ENCODE measurements at regions not wholly inside any gene's neighbourhood (a gene's known extent, or its start where the extent isn't known, plus 50 kb on each side); places are given as distances from the start of the nearest gene placed in this dataset.
A peak's percentile ranks its signal among the peaks of the same experiment; 100 is the strongest.

DNA sequence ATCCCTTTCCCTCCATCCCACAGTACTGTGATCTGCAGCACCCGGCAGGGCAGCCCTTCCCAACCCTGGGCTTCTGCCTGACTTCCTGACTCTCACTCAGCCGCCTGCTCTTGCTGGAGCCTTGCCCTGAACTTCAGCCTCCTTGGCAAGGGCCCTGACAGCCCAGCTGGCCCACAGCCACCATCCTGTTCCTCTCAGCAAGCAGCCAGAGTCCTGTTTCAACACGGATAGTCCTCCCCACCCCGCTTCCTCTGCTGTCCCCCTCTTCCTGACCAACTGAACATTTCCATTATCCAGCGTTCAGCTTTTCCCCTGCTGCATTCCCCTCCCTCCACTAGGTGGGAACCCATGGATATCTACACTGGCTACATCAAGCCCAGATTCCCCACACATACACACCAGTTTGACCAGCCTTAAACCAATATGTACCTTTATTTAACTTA is 74.0 kb upstream of the MDM1 start:
- peak overlapping the region; percentile 65 for H3K4me2 ChIP-seq (ENCODE audit: low read length)
- no peaks in the 10 kb centered on the region for H3K27me3 ChIP-seq (ENCODE audit: control insufficient read depth, insufficient read depth, low read length)
- H3K36me3 ChIP-seq (ENCODE audit: insufficient read depth, low read length) = no peaks in the 10 kb centered on the region
- no peak overlapping the region for H3K9ac ChIP-seq (ENCODE audit: low read depth, low read length)
- peaks cover 23% of the 10 kb centered on the region for H3K4me1 ChIP-seq (ENCODE audit: control insufficient read depth, insufficient read depth, low read length)
- H3K9me3 ChIP-seq (replicated peaks; ENCODE audit: low read length) = no peaks in the 10 kb centered on the region
- peak overlapping the region; percentile 7 for H3K4me3 ChIP-seq (ENCODE audit: low read length)

DNA sequence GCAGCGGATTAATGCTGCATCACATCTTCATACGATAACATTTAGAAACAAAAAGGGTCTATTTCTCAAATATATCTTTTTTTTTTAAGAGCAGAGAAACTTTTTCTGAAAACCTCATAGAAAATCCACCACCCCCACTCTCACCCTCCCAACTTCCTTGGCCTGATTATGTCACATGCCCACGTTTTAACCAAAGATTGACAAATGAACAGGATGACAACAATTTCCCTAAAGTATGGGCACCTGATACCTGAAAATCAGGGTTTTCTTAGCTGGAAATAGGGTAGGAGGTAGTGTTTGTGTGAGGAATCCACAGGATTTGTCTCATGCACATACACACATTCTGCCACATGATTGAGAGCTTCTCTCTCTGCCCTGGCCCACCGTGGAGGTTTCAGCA is 74.7 kb upstream of the MDM1 start:
- Histone ChIP-seq H3K4me1 (ENCODE audit: control insufficient read depth, insufficient read depth, low read length) (peaks cover 23% of the 10 kb centered on the region), H3K4me3 (ENCODE audit: low read length) (no peak overlapping the region), H3K4me2 (ENCODE audit: low read length) (no peak overlapping the region), H3K9ac (ENCODE audit: low read depth, low read length) (no peak overlapping the region), H3K36me3 (ENCODE audit: insufficient read depth, low read length) (no peaks in the 10 kb centered on the region), H3K27me3 (ENCODE audit: control insufficient read depth, insufficient read depth, low read length) (no peaks in the 10 kb centered on the region), H3K9me3 (replicated peaks; ENCODE audit: low read length) (no peaks in the 10 kb centered on the region)

DNA sequence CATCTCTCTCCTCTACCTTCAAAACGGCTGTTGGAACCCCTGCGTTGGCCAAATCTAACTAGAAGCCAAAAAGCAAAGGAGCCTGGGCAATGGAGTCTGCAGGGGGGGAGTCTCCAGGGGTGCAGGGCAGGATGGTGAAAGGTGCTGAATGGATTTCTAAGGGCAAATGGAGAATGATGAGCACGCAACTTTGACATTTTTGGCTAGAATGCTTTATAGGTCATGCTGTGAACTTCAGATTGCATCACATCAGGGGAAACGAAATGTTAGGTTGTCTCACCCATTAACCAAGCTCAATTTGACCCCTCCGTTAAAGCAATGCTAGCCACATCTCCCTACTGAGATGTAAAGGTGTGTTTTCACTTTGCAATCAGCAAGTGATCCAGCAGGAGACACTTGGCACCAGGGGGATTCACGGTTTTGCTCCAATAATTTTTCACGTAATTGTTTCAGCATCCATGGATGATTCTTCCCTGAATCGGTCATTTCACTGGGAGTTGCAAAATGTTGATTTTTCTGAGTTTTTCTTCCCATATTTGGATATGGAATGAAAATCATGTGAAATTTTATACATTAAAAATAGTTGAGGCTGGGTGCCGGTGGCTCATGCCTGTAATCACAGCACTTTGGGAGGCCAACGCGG is 78.0 kb upstream of the MDM1 start:
- Histone ChIP-seq H3K4me2 (ENCODE audit: low read length) (no peak overlapping the region), H3K4me1 (ENCODE audit: control insufficient read depth, insufficient read depth, low read length) (peaks cover 21% of the 10 kb centered on the region), H3K9me3 (replicated peaks; ENCODE audit: low read length) (no peaks in the 10 kb centered on the region), H3K27me3 (ENCODE audit: control insufficient read depth, insufficient read depth, low read length) (no peaks in the 10 kb centered on the region), H3K9ac (ENCODE audit: low read depth, low read length) (no peak overlapping the region), H3K4me3 (ENCODE audit: low read length) (no peak overlapping the region), H3K36me3 (ENCODE audit: insufficient read depth, low read length) (no peaks in the 10 kb centered on the region)

DNA sequence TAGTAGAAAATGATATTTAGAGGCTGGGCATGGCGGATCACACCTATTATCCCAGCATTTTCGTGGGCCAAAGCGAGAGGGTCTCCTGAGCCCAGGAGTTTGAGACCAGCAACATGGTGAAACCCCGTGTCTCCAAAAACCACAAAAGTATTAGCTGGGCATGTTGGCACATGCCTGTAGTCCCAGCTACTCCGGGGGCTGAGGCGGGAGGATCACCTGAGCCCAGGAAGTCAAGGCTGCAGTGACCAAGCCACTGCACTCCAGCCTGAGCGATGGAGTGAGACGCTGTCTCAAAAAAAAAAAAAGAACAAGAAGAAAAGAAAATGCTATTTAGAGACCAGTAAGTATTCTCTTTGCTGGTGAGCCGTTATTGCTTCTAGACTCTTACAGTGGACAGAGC is 79.2 kb upstream of the MDM1 start:
- H3K27me3 ChIP-seq (ENCODE audit: control insufficient read depth, insufficient read depth, low read length) = no peaks in the 10 kb centered on the region
- no peak overlapping the region for H3K4me2 ChIP-seq (ENCODE audit: low read length)
- no peak overlapping the region for H3K9ac ChIP-seq (ENCODE audit: low read depth, low read length)
- peaks cover 9% of the 10 kb centered on the region for H3K4me1 ChIP-seq (ENCODE audit: control insufficient read depth, insufficient read depth, low read length)
- no peak overlapping the region for H3K4me3 ChIP-seq (ENCODE audit: low read length)
- H3K9me3 ChIP-seq (replicated peaks; ENCODE audit: low read length) = no peaks in the 10 kb centered on the region
- H3K36me3 ChIP-seq (ENCODE audit: insufficient read depth, low read length) = no peaks in the 10 kb centered on the region

DNA sequence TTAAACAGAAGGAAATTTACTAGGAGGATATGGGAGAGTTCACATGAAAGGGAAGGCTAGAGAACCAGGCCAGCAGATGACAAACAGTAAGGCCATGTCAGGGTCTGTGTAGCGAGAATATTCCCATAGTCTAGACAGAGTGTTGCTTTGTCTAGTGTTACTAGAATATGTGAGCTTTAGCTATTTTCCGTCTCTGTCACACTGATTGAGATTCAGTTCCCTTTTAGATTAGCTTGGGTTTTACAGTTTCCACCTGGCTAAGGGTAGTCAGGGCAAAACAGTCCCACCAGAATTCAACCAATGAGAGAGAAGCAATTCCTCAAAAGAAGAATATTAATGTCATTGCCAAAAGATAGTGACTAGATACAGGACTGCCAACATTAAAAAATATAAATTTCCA is 82.8 kb upstream of the MDM1 start:
- Histone ChIP-seq H3K36me3 (ENCODE audit: insufficient read depth, low read length) (no peaks in the 10 kb centered on the region), H3K9me3 (replicated peaks; ENCODE audit: low read length) (no peaks in the 10 kb centered on the region), H3K9ac (ENCODE audit: low read depth, low read length) (no peak overlapping the region), H3K4me3 (ENCODE audit: low read length) (no peak overlapping the region), H3K4me1 (ENCODE audit: control insufficient read depth, insufficient read depth, low read length) (peaks cover 4% of the 10 kb centered on the region), H3K4me2 (ENCODE audit: low read length) (no peak overlapping the region), H3K27me3 (ENCODE audit: control insufficient read depth, insufficient read depth, low read length) (no peaks in the 10 kb centered on the region)

DNA sequence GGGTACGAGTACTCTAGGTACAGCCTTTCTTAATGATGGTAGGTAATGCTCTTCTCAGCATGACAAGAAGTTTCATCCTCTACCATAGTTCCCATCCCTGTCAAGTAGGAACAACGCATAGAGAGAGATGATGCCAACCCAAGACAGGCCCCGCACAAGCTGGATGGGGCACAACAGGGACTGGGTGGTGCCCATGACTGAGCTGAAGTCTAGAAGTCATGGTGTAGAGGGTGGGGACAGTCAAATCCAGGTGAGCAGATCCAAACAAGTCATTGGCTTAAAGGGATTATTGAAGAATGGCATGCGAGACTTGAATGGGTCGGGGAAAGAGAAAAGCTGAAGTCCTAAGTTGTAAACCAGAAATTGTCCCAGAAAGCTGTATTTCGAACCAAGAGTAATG is 84.2 kb upstream of the MDM1 start:
- Histone ChIP-seq H3K9ac (ENCODE audit: low read depth, low read length) (no peak overlapping the region), H3K4me3 (ENCODE audit: low read length) (no peak overlapping the region), H3K4me2 (ENCODE audit: low read length) (no peak overlapping the region), H3K9me3 (replicated peaks; ENCODE audit: low read length) (no peaks in the 10 kb centered on the region), H3K27me3 (ENCODE audit: control insufficient read depth, insufficient read depth, low read length) (no peaks in the 10 kb centered on the region), H3K36me3 (ENCODE audit: insufficient read depth, low read length) (no peaks in the 10 kb centered on the region), H3K4me1 (ENCODE audit: control insufficient read depth, insufficient read depth, low read length) (peaks cover 10% of the 10 kb centered on the region)

DNA sequence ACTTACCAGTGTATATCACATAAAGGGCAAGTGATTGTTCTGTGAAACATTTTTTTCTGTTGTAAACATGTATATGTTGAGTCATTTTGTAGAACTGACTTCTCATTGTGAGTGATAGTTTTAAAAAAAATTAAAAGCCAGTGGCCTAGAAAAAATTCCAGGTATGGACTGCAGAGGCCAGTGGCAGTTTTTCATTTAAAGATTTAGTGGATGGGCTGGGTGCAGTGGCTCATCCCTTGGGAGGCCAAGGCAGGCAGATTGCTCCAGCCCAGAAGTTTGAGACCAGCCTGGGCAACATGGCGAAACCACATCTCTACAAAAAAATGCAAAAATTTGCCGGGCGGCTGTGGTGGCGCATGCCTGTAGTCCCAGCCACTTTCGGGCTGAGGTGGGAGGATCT is 84.7 kb upstream of the MDM1 start:
- Histone ChIP-seq H3K9me3 (replicated peaks; ENCODE audit: low read length) (no peaks in the 10 kb centered on the region), H3K4me2 (ENCODE audit: low read length) (no peak overlapping the region), H3K4me3 (ENCODE audit: low read length) (no peak overlapping the region), H3K36me3 (ENCODE audit: insufficient read depth, low read length) (no peaks in the 10 kb centered on the region), H3K27me3 (ENCODE audit: control insufficient read depth, insufficient read depth, low read length) (no peaks in the 10 kb centered on the region), H3K9ac (ENCODE audit: low read depth, low read length) (no peak overlapping the region), H3K4me1 (ENCODE audit: control insufficient read depth, insufficient read depth, low read length) (peaks cover 10% of the 10 kb centered on the region)

DNA sequence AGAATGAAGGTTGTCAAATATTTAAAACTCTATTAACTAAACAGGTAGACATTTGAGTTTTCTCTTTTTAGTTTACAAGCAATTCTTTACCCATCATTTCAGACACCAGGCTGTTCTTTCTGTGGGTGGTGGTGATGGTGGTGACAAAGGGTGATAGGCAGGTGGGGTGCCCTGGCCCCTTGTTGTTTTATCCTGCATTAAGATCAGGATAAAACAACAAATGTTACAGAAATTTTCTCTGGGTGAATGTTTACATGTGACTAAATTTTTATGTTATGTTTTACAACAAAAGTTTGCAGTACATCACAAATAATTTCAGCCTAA is 85.9 kb upstream of the MDM1 start:
- Histone ChIP-seq H3K9me3 (replicated peaks; ENCODE audit: low read length) (no peaks in the 10 kb centered on the region), H3K9ac (ENCODE audit: low read depth, low read length) (no peak overlapping the region), H3K4me2 (ENCODE audit: low read length) (no peak overlapping the region), H3K4me1 (ENCODE audit: control insufficient read depth, insufficient read depth, low read length) (peaks cover 10% of the 10 kb centered on the region), H3K36me3 (ENCODE audit: insufficient read depth, low read length) (no peaks in the 10 kb centered on the region), H3K27me3 (ENCODE audit: control insufficient read depth, insufficient read depth, low read length) (no peaks in the 10 kb centered on the region), H3K4me3 (ENCODE audit: low read length) (no peak overlapping the region)

DNA sequence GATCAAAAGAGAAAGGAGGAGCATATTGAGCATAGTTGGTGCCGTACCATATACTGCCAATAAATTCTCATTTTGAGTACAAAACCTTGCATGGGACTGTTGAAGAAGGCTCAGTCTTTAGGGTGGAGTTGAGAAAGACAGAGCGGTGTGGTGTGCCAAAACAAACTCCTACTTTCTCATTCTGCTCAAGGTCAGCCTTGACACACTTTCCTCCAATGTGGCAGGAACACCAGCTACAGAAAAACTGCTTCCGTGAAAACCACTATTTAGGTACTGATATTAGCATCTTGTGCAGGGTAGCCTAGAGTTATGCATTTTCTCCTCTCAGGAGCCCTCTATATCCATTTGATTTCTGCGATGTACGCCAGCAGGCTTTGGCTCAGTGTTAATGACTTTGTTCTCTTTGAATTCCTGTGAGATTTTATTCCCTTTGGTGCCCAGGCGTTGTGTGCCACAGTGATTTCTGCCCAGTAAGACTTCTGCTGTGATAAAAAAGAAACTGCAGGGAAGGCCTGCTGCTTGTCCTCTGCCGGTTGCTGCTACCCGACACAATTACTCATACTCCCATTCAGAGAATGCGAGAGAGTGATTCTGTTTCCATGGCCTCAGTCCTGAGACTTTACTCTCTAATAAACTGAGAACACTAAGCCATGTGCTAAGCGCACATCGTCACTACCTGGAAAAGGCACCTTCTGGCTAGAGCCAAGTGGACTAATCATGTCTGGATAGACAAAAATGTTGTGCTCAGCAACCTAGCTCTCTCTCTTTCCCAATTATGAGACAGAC is 88.3 kb upstream of the MDM1 start:
- H3K4me1 ChIP-seq (ENCODE audit: control insufficient read depth, insufficient read depth, low read length) = peaks cover 13% of the 10 kb centered on the region
- no peak overlapping the region for H3K9ac ChIP-seq (ENCODE audit: low read depth, low read length)
- H3K36me3 ChIP-seq (ENCODE audit: insufficient read depth, low read length) = no peaks in the 10 kb centered on the region
- peak overlapping the region; percentile 43 for H3K4me2 ChIP-seq (ENCODE audit: low read length)
- H3K27me3 ChIP-seq (ENCODE audit: control insufficient read depth, insufficient read depth, low read length) = no peaks in the 10 kb centered on the region
- no peak overlapping the region for H3K4me3 ChIP-seq (ENCODE audit: low read length)
- no peaks in the 10 kb centered on the region for H3K9me3 ChIP-seq (replicated peaks; ENCODE audit: low read length)

DNA sequence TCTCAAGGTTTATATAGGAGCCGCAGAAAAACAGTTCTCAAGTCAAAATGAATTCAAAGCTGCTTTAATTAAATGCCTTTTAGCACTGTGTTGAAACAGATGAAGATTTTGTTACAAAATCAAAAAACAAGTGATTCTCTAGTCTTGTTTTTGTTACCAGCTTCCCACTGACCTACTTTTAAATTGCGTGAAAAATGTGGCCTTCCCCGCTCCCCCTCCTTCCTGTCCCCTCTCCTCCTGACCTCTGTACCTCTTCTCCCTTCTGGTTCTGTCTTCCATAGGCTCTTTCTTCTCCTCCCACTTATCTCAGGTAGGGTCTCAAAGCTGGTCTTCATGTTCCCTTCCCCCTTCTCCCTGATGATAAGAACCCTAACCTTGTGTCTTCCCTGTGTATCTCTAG is 90.0 kb upstream of the MDM1 start:
- Histone ChIP-seq H3K36me3 (ENCODE audit: insufficient read depth, low read length) (no peaks in the 10 kb centered on the region), H3K4me2 (ENCODE audit: low read length) (no peak overlapping the region), H3K4me1 (ENCODE audit: control insufficient read depth, insufficient read depth, low read length) (peaks cover 25% of the 10 kb centered on the region), H3K9ac (ENCODE audit: low read depth, low read length) (no peak overlapping the region), H3K9me3 (replicated peaks; ENCODE audit: low read length) (no peaks in the 10 kb centered on the region), H3K27me3 (ENCODE audit: control insufficient read depth, insufficient read depth, low read length) (no peaks in the 10 kb centered on the region), H3K4me3 (ENCODE audit: low read length) (no peak overlapping the region)

DNA sequence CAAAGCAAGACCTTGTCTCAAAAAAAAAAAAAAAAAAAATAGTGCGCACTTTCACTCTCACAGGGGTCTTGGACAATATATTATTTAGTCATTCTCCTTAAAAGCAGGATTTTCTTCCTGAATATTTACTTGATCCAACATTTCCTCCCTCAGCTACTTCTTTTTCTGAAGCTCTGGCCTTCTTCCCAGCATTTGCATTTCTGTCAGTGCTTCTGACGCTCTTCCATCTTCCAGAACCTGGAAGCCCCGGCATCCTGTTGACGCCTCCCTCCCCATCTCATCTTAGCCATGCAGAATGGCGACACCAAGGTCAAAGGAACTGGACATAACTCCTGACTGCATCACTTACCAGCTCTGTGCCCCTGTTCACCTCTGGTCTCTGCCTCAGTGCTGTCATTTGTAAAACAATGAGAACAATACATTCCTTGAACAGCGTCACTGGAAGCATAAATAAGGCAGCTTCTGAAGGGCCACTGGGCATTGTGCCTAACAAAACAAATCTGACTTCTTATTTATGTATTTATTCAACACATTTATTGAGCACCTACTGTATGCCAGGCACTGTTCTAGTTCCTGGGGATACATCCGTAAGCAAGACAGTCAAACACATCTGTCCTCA is 90.9 kb upstream of the MDM1 start:
- H3K9me3 ChIP-seq (replicated peaks; ENCODE audit: low read length) = no peaks in the 10 kb centered on the region
- H3K36me3 ChIP-seq (ENCODE audit: insufficient read depth, low read length) = no peaks in the 10 kb centered on the region
- no peaks in the 10 kb centered on the region for H3K27me3 ChIP-seq (ENCODE audit: control insufficient read depth, insufficient read depth, low read length)
- no peak overlapping the region for H3K4me2 ChIP-seq (ENCODE audit: low read length)
- H3K4me1 ChIP-seq (ENCODE audit: control insufficient read depth, insufficient read depth, low read length) = peaks cover 25% of the 10 kb centered on the region
- no peak overlapping the region for H3K9ac ChIP-seq (ENCODE audit: low read depth, low read length)
- no peak overlapping the region for H3K4me3 ChIP-seq (ENCODE audit: low read length)

DNA sequence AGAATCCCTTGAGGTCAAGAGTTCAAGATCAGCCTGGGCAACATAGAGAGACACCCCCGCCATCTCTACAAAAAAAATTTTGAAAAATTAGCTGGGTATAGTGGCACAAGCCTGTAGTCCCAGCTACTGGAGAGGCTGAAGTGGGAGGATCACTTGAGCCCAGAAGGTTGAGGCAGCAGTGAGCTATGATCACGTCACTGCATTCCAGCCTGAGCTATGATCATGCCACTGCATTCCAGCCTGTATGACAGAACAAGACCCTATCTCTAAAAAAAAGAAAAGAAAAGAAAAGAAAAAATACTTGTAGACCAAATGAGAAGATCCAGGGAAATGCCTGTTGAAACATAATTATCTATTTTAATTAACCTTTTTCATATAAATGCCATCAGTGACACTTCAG is 93.8 kb upstream of the MDM1 start:
- no peaks in the 10 kb centered on the region for H3K27me3 ChIP-seq (ENCODE audit: control insufficient read depth, insufficient read depth, low read length)
- H3K4me3 ChIP-seq (ENCODE audit: low read length) = no peak overlapping the region
- no peak overlapping the region for H3K9ac ChIP-seq (ENCODE audit: low read depth, low read length)
- no peak overlapping the region for H3K4me2 ChIP-seq (ENCODE audit: low read length)
- peaks cover 15% of the 10 kb centered on the region for H3K4me1 ChIP-seq (ENCODE audit: control insufficient read depth, insufficient read depth, low read length)
- no peaks in the 10 kb centered on the region for H3K9me3 ChIP-seq (replicated peaks; ENCODE audit: low read length)
- no peaks in the 10 kb centered on the region for H3K36me3 ChIP-seq (ENCODE audit: insufficient read depth, low read length)

Data from skeletal muscle satellite cell (primary cell).